Fibroblast of pulmonary artery (primary cell): ENCODE measurements at regions not wholly inside any gene's neighbourhood (a gene's known extent, or its start where the extent isn't known, plus 50 kb on each side); places are given as distances from the start of the nearest gene placed in this dataset.

Experiments
- DNase-seq: peaks from one replicate; pipeline ENCODE4 v3.0.0-alpha.2; 2010; ENCODE audit warnings: low read depth
- H3K4me3 ChIP-seq: replicated peaks from 2 replicates; pipeline ENCODE4 v1.5.1; 2011; ENCODE audit warnings: low read depth, mild to moderate bottlenecking, control low read depth, low read length, moderate library complexity
- CTCF ChIP-seq: IDR thresholded peaks from 2 replicates; pipeline ENCODE4 v1.5.1; 2011; ENCODE audit warnings: mild to moderate bottlenecking, control low read depth, low read length, inconsistent platforms; ENCODE audit errors: missing control alignments

GRCh38 chr3:18717598-18717997 is 292.5 kb upstream of the SATB1 start:
- H3K4me3 ChIP-seq: no peak overlapping the region
- DNase-seq: no peak
- no peak for TF ChIP-seq CTCF

GRCh38 chr3:18716821-18717220 is 291.7 kb upstream of the SATB1 start:
- DNase-seq: peak; percentile 12
- no peak overlapping the region for H3K4me3 ChIP-seq
- no peak for TF ChIP-seq CTCF

GRCh38 chr3:18716101-18716500 is 291.0 kb upstream of the SATB1 start:
- DNase-seq: no peak

GRCh38 chr3:18715208-18715607 is 290.1 kb upstream of the SATB1 start:
- DNase-seq: no peak
- H3K4me3 ChIP-seq: no peak overlapping the region
- TF ChIP-seq CTCF: no peak

More at GRCh38 chr3:18716101-18716500, 291.0 kb upstream of the SATB1 start:
- H3K4me3 ChIP-seq: no peak overlapping the region
- no peak for TF ChIP-seq CTCF

GRCh38 chr3:18713577-18713951 is 288.4 kb upstream of the SATB1 start:
- H3K4me3 ChIP-seq: no peak overlapping the region
- TF ChIP-seq CTCF: no peak
- no peak for DNase-seq

GRCh38 chr3:18712713-18713576 is 287.8 kb upstream of the SATB1 start:
- H3K4me3 ChIP-seq: no peak overlapping the region
- no peak for DNase-seq
- TF ChIP-seq CTCF: no peak

GRCh38 chr3:18704326-18704725 is 279.2 kb upstream of the SATB1 start:
- DNase-seq: no peak
- TF ChIP-seq CTCF: no peak
- H3K4me3 ChIP-seq: no peak overlapping the region
